Left lung (tissue), 4 donors: ENCODE measurements at regions not wholly inside any gene's neighbourhood (a gene's known extent, or its start where the extent isn't known, plus 50 kb on each side); places are given as distances from the start of the nearest gene placed in this dataset.

Experiments used
- ATAC-seq: fragments of 200-7000 bp; cut with Tn5 transposase; one replicate; pipeline ENCODE4 v1.9.1; 2020; ENCODE audit warnings: moderate library complexity
- DNase-seq, 4 donors: peaks; one replicate each; pipeline ENCODE4 v3.0.0-alpha.2; 2013 to 2020
- H3K27ac ChIP-seq, 2 donors: fragments of 200-600 bp; sonication (generic) in 1 of 2; one replicate each; pipeline versions ENCODE4 v1.5.0 to v1.8.0; 2020 to 2021
- H3K27me3 ChIP-seq, 2 donors: fragments of 200-600 bp; sonication (generic) in 1 of 2; one replicate each; pipeline versions ENCODE4 v1.5.0 to v1.8.0; 2020 to 2021
- H3K36me3 ChIP-seq, 2 donors: fragments of 200-600 bp; sonication (generic) in 1 of 2; one replicate each; pipeline versions ENCODE4 v1.5.0 to v1.8.0; 2020 to 2021
- H3K4me1 ChIP-seq, 2 donors: fragments of 200-600 bp; one replicate each; pipeline ENCODE4 v1.8.0; 2021
- H3K4me3 ChIP-seq, 2 donors: fragments of 200-600 bp; sonication (generic) in 1 of 2; one replicate each; pipeline versions ENCODE4 v1.5.0 to v1.8.0; 2020 to 2021; ENCODE audit warnings: mild to moderate bottlenecking in 1 of 2
- H3K9me3 ChIP-seq, 2 donors: fragments of 200-600 bp; sonication (generic) in 1 of 2; one replicate each; pipeline versions ENCODE4 v1.5.0 to v1.8.0; 2020 to 2021
- intact Hi-C, 2 donors: fragments of 100-400 bp; cut with DNase I; formaldehyde crosslinking; loops; one replicate each; pipeline versions ENCODE4 v1.11.2 to v1.14.2; 2022
- TF ChIP-seq, protein P1 (sequence below), 2 donors: fragments of 200-600 bp; sonication (generic) in 1 of 2; IDR thresholded peaks; one replicate each; pipeline versions ENCODE4 v1.5.0 to v1.8.0; 2021; ENCODE audit warnings: antibody characterized with exemption in 2 of 2
- donor health status: DM: no; HTN: yes; CAD: no.
- donor health status: DM: no; HTN: no; CAD: no.

GRCh38 chr11:119952441-119952840 is 185.5 kb downstream of the TRIM29 start:
- no peak overlapping the region for H3K27ac ChIP-seq
- no peaks in the 10 kb centered on the region for H3K36me3 ChIP-seq
- no peak for ATAC-seq
- no peak overlapping the region for H3K4me3 ChIP-seq
- TF ChIP-seq, protein P1, sequence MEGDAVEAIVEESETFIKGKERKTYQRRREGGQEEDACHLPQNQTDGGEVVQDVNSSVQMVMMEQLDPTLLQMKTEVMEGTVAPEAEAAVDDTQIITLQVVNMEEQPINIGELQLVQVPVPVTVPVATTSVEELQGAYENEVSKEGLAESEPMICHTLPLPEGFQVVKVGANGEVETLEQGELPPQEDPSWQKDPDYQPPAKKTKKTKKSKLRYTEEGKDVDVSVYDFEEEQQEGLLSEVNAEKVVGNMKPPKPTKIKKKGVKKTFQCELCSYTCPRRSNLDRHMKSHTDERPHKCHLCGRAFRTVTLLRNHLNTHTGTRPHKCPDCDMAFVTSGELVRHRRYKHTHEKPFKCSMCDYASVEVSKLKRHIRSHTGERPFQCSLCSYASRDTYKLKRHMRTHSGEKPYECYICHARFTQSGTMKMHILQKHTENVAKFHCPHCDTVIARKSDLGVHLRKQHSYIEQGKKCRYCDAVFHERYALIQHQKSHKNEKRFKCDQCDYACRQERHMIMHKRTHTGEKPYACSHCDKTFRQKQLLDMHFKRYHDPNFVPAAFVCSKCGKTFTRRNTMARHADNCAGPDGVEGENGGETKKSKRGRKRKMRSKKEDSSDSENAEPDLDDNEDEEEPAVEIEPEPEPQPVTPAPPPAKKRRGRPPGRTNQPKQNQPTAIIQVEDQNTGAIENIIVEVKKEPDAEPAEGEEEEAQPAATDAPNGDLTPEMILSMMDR (IDR thresholded peaks at IDR 0.05), result no peak
- no peaks in the 10 kb centered on the region for H3K4me1 ChIP-seq
- H3K9me3 ChIP-seq, result no peaks in the 10 kb centered on the region
- peaks cover 0 to 35% of the 10 kb centered on the region in 2 donors for H3K27me3 ChIP-seq
- DNase-seq, result no peak
- intact Hi-C loops, result no loop called here

GRCh38 chr11:119943298-119943655 is 194.6 kb downstream of the TRIM29 start:
- TF ChIP-seq, protein P1 (IDR thresholded peaks at IDR 0.05), result no peak
- Histone ChIP-seq H3K4me3 (no peak overlapping the region), H3K4me1 (no peaks in the 10 kb centered on the region), H3K27ac (no peak overlapping the region), H3K9me3 (no peaks in the 10 kb centered on the region), H3K27me3 (peaks cover 0 to 34% of the 10 kb centered on the region in 2 donors), H3K36me3 (no peaks in the 10 kb centered on the region)
- ATAC-seq (no peak), DNase-seq (no peak)
- intact Hi-C loops, result no loop called here

GRCh38 chr11:119942583-119943297 is 195.2 kb downstream of the TRIM29 start:
- Histone ChIP-seq H3K4me3 (no peak overlapping the region), H3K36me3 (no peaks in the 10 kb centered on the region), H3K27ac (no peak overlapping the region), H3K27me3 (peaks cover 0 to 34% of the 10 kb centered on the region in 2 donors), H3K4me1 (no peaks in the 10 kb centered on the region), H3K9me3 (no peaks in the 10 kb centered on the region)
- intact Hi-C loops, result no loop called here
- DNase-seq (peak in 1 of 4 donors; percentile 18), ATAC-seq (peak; percentile 60)
- TF ChIP-seq, protein P1 (IDR thresholded peaks at IDR 0.05), result no peak

DNA sequence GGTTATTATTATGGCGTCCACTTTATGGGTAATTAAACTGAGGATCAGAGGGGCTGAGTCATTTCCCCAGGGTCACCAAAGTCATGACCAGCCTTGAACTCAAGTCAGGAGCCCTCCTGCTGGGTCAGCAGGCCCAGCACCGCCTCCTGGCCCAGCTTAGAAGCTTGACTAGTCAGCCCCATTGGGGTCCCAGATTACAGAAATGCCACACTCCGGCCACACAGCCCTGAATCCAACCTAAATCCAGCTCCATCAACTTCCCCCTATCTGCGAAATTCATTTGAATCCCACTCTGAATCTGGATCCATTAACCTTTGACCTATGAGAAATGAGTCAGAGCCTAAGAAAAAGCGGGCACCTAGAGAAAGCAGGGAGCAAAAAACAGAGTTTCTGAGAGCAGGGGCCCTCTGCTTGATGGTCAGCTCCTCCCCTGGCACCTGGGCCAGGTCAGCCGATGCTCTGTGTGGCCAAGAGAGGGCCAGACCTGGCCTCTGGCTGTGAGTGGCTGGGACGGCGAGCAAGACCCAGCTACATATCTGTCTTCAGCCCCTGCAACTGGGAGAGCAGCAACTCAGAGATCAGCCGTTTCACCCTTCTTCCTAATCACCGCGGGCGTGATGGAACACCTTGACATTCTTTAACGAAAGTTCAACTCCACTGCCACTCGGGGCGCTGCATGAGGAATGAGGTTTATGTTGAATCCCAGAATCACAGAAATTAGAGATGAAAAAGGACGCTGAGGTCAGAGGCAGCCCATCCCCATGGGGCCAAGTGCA is 196.1 kb downstream of the TRIM29 start:
- TF ChIP-seq, protein P1 (IDR thresholded peaks at IDR 0.05), result no peak
- no peak for ATAC-seq
- Histone ChIP-seq H3K4me1 (no peaks in the 10 kb centered on the region), H3K9me3 (no peaks in the 10 kb centered on the region), H3K27me3 (peaks cover 0 to 28% of the 10 kb centered on the region in 2 donors), H3K27ac (no peak overlapping the region), H3K4me3 (no peak overlapping the region), H3K36me3 (no peaks in the 10 kb centered on the region)
- no peak for DNase-seq
- intact Hi-C loops, result no loop called here

- H3K4me1 ChIP-seq, result no peaks in the 10 kb centered on the region
- TF ChIP-seq, protein P1 (IDR thresholded peaks at IDR 0.05), result no peak
- H3K36me3 ChIP-seq, result no peaks in the 10 kb centered on the region
- H3K27me3 ChIP-seq, result peaks cover 0 to 29% of the 10 kb centered on the region in 2 donors
- DNase-seq, result no peak
- intact Hi-C loops, result no loop called here
- no peak overlapping the region for H3K4me3 ChIP-seq
- H3K27ac ChIP-seq, result no peak overlapping the region
- ATAC-seq, result no peak
- H3K9me3 ChIP-seq, result no peaks in the 10 kb centered on the region
Measured at GRCh38 chr11:119941171-119941570, 196.7 kb downstream of the TRIM29 start.
